GM21390 (cell line): ENCODE measurements at regions not wholly inside any gene's neighbourhood (a gene's known extent, or its start where the extent isn't known, plus 50 kb on each side); places are given as distances from the start of the nearest gene placed in this dataset.

Source experiments
- ATAC-seq: cut with Tn5 transposase; IDR thresholded peaks from one replicate; pipeline ENCODE4 v1.9.1; 2021; ENCODE audit not compliant: unreplicated experiment

DNA sequence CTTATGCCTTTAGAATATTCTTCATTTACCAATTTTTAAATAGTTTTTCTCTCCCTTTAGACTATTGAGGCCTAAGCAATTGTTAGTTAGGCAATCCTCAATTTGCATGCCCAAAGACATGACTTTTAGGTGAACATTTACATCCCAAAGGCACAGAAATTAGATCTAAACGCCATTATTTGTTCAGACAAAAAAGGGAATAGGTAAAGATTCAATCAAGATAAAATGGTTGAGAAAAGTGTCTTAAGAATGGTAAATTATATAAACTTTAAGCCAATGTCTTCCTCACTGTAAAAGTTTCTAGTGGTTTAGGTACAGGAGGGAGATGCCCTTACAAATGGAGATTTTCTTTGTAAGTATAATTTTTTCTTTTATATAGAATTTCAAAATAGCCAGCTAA is 50.2 kb upstream of the MME start:
- ATAC-seq: no peak

GRCh38 chr3:155026999-155027591 is 53.0 kb upstream of the MME start:
- ATAC-seq: no peak

DNA sequence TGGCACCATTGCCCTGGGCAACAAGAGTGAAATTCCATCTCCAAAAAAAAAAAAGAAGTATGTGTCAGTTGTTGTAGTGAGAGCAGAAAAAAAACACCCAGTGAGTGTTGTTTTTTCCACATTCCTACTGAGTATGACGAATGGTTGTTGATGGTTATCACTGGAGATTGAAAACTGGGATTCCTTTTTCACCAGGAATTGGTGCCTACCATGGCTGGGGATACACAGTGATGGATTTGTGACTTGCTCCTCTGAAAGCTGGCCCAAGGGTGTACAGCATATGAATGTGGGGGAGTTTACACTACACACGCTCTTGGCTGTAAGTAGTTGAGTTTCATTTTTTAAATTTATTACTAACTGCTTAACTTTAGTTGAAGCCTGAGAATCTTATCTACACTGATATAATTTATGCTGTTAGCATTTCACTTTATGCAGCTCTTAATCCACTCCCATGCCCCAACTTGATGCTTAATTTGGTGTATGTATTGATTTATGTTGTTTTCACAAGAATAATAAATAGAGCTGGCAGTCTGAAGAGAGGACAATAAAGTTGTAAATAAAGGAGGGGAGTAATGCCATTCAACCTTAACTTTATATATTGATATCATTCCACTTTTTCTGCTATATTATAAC is 56.0 kb upstream of the MME start:
- ATAC-seq: no peak

DNA sequence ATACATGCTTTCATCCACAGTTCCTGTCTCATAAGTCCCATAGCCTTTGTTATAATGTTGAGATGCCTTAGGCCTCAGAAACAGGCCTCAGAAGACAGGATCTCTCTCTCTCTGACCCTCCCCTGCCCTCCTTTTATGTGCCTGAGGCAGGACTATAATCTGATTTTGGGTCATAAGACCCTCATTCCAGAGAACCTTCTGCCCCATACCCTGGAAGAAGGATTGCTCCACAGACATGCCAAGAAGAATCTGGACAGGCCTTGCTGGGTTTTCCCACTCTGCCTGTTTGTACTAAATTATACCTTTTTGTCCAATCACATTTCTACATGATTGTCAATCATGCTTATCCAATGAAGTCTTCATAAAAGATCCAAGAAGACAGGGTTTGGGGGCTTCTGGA is 57.2 kb upstream of the MME start:
- ATAC-seq: no peak

DNA sequence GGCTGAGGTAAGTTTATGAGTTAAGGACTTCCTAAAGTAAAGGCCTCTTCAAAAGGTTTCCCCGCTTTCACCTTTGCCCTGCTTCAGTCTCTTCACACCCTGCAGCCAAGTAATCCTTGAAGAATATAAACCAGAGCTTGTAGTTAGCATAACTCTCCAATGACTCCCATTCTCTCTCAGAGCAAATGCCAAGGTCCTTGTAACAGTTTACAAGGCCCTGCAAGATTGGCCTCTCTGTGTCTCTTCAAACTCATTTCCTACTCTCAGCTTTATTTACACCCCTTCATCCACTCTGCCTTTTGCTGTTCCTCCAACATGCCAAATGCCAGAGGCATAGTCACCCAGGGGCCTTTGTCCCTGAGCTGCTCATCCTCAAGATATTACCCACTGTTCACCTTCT is 60.5 kb upstream of the MME start:
- ATAC-seq: no peak

DNA sequence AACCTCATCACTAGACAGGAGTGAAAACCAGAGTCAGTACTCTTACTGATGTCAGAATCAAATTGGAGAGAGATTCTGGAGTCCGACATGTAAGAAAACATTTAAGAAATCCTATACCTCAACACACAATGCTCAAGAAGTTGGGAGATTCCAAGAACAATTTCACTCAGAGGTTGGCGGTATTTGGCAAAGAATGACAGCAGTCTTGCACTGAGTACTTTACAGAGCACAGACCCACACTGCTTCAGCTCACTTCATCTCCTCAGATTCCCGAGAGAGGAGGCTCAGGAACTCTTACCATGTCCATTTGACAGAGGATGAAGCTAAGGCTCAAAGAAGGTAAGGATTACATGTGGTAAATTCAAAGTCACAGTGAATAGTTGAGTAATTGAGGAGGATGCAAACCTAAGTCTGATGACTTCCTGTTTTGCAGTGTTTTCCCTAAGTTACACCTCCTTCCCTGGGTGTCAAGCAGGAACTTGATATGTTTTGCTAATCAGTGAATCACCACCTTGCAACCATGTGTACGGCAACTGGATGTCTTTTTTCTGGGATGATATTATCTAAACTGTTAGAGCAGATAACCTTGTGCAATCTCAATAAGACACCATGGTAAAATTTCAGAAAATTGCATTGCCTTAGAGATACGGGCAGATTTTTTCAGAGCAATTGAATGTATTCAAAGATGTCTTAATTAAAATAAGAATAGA is 61.3 kb upstream of the MME start:
- no peak for ATAC-seq

- ATAC-seq: no peak
Measured at GRCh38 chr3:155015776-155016436, 64.2 kb upstream of the MME start.

- ATAC-seq: no peak
Measured at GRCh38 chr3:155014953-155015352, 65.2 kb upstream of the MME start.

GRCh38 chr3:155013427-155013826 is 66.7 kb upstream of the MME start:
- ATAC-seq: no peak

GRCh38 chr3:155012584-155012983 is 67.5 kb upstream of the MME start:
- ATAC-seq: no peak

DNA sequence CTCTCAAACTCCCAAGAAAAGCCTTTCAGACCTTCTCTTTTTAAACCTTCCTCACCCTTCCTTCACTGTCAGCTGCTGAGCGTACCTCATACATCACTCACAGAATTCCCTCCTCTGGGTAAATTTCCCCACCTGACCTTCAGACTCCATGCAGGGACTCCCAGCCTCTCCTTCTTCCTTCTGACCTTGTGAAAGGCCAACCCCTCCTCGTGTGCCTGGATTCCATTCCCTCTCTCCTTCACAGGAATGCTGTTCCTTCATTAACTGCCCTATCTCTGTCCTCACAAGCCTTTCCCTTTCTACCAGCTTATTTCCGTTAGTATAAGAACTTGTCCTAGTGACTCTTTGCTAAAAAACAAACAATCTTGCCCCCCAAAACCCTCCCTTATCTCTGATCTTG is 69.7 kb upstream of the MME start:
- ATAC-seq: no peak

DNA sequence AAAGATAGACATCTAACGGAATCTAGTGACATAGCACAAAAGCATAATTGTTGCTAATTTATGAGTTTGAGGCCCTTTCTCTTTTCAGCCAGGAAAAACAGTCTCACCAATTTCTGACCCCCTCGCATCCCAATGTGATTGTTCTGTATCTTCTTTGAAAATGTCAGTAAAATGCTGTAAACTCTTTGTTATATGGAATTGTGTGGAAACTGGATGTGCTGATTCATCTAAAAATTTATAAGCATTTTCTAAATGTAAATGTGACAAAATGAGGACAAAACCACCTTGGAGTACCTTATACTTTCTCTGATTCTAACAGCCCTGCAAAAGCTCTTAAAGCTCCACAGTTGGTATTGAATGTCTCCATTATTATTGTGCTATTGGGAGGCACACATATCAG is 70.9 kb upstream of the MME start:
- no peak for ATAC-seq

DNA sequence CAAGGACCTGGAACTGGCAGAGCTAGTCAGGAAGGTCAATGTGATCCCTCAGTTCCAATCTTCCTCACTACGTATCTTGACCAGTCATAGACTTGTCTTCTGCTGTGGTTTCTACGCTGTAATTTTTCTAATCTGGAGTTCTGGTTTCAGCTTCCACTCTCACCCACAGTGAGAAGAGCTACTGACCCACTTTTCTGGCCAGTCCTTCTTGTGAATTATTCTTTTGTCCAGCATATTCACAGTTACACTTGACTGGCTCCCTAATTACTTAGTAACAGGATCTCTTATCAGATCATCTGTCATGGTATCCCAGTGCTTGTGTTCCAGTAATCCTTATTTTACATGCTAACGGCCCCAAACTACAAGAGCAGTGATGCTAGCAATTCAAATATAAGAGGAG is 72.4 kb upstream of the MME start:
- no peak for ATAC-seq

DNA sequence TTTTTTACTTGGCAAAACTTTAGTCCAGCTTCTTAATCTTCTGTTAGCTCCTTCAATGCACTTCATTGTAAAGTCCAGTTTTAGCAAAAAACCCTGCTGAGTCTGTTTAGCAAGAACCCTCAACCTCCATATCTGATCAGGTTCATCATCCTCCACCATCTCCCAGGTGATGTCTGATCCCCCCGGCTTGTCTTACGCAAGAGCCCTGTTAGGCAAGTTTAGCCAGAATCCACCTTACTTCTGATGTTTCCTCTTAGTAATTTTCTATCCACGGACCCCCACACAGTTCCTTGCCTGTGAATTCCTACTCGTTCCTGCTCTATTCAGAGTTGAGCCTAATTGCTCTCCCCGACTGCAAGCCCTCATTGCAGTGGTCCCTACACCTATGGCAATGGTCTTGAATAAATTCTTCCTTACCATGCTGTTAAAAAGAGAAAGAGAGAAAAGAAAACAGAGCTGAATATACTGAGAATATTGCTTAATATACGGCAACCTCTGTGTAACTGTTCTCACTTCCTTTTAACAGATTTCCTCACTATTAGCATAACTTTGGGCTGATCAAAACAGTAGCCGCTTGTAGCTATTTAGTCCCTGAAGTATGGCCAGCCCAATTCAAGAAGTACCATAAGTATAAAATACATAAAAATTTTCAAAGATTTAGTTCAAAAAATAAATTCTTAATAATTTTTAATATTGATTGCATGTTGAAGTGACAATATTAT is 78.7 kb upstream of the MME start:
- ATAC-seq: no peak

DNA sequence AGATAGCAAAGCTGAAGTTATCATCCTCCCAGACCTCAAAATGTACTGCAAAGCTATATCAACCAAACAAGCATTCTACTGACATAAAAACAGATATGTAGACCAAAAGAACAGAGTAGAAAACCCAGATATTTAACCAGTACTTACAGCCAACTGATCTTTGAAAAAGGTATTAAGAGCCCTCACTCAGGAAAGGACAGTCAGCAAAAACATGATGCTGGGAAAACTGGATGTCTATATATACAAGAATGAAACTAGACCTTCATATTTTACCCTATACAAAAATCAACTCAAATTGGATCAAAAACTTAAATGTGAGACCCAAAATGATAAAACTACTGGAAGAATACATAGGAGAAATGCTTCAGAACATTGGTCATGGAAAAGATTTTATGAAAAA is 87.5 kb upstream of the MME start:
- ATAC-seq: no peak

DNA sequence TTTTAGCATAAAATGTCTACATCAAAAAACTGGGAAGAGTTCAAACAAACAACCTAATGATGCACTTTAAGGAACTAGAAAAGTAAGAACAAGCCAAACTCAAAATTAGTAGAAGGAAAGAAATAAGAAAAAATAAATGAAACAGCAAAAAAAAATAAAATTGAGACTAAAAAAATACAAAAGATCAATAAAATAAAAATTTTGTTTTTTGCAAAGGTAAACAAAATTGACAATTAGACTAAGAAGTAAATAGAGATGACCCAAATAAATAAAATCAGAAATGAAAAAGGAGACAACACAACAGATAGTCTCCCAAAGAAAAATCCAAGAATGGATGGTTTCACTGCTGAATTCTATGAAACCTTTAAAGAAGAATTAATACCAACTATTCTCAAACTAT is 89.6 kb upstream of the MME start:
- ATAC-seq: no peak

DNA sequence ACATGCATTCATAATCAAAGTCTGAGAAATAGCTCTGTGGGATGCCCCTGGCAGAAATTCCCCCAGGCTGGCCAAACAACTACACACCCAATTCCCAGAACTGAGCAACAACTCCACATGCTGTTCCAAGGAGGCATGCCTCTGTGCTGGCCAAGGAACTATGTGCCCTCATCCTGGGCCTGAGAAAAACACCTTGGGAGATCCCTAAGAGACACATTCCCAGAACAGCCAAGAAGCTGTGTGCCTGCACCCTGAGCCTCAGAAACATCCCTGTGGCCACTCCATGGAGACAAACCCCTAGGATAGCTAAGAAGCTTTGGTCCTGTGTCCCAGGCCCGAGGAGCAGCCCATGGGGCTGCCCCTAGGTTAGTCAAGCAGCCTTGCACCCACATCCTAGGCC is 92.3 kb upstream of the MME start:
- ATAC-seq: no peak

DNA sequence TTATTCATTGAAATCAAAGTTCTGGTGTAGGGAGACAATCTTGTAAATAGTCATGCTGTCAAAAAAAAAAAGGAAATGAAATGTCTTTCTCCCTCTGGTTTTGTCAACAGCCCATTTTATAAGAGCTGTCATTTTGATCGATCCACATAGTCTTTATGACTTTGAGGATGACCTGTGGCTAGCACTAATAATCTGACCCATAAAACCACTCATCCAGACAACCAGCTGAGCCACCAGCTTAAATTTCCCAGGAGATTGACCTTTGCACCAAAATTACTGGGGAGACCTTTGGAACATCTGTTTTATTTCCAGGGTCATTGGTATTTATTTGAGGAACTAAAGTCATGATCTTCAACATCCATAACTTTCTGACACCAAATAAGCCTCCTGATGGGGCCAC is 98.5 kb upstream of the MME start:
- ATAC-seq: no peak

DNA sequence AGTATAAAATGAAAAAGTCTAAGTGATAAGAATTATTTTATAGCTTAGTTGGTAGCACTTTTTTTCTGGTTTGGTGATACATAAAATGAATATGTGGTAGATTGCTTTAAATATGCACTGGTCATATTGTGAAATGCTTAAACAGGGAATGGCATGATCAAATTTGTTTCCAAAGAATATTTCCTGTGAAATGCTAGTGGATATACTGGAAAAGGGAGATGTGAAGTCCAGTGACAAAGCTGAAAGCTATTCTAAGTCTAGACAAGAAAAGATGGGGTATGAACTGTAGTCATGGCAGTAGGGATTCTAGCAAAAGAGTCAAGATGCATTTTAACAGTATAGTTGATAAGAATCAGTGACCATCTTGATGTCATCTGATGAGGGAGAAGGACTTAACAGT is 98.9 kb upstream of the MME start:
- ATAC-seq: no peak

- no peak for ATAC-seq
Measured at GRCh38 chr3:154979331-154979730, 100.8 kb upstream of the MME start.

DNA sequence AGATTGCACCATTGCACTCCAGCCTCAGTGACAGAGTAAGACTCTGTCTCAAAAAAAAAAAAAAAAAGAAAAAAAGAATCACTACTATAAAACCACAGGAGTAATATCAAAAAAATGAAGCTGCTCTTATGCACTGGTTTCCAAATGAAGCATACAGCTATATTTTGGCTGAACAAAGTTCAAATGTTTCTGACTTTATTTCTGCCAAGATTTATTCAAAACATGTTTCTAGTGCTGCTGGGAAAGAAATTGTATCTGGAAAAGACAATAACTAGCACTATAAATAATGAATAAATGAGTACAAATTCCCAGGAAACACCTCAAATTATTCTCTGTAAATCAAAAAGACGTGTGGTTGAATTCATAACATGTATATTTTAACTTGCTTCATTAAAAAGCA is 102.5 kb upstream of the MME start:
- ATAC-seq: no peak
